HUES6 (cell line): ENCODE measurements at regions not wholly inside any gene's neighbourhood (a gene's known extent, or its start where the extent isn't known, plus 50 kb on each side); places are given as distances from the start of the nearest gene placed in this dataset.

ENCODE experiments used
- H3K27ac ChIP-seq: 2 replicates; pipeline ENCODE4 v1.7.0; 2013; ENCODE audit warnings: low read depth, mild to moderate bottlenecking, low read length, inconsistent platforms
- H3K27me3 ChIP-seq: 2 replicates; pipeline ENCODE4 v1.6.1; 2013; ENCODE audit warnings: low read length; ENCODE audit not compliant: control insufficient read depth, insufficient read depth
- H3K36me3 ChIP-seq: 2 replicates; pipeline ENCODE4 v1.6.1; 2013; ENCODE audit warnings: low read length; ENCODE audit not compliant: control insufficient read depth, insufficient read depth
- H3K4me1 ChIP-seq: 2 replicates; pipeline ENCODE4 v1.6.1; 2013; ENCODE audit warnings: low read length; ENCODE audit not compliant: control insufficient read depth, insufficient read depth
- H3K4me3 ChIP-seq: 2 replicates; pipeline ENCODE4 v1.5.1; 2013; ENCODE audit warnings: low read depth, low read length
- H3K9ac ChIP-seq: one replicate; pipeline ENCODE4 v1.6.1; 2013; ENCODE audit warnings: mild to moderate bottlenecking, low read length
- H3K9me3 ChIP-seq: 2 replicates; pipeline ENCODE4 v1.6.1; 2013; ENCODE audit warnings: low read depth, low read length; ENCODE audit not compliant: control insufficient read depth, insufficient read depth

- no peaks in the 10 kb centered on the region for H3K9me3 ChIP-seq
- H3K4me1 ChIP-seq: no peaks in the 10 kb centered on the region
- no peaks in the 10 kb centered on the region for H3K27me3 ChIP-seq
- no peaks in the 10 kb centered on the region for H3K36me3 ChIP-seq
- no peak overlapping the region for H3K9ac ChIP-seq
- no peak overlapping the region for H3K27ac ChIP-seq
- H3K4me3 ChIP-seq: no peak overlapping the region
Measured at GRCh38 chr15:35727627-35728026, 181.7 kb upstream of the DPH6 start.

DNA sequence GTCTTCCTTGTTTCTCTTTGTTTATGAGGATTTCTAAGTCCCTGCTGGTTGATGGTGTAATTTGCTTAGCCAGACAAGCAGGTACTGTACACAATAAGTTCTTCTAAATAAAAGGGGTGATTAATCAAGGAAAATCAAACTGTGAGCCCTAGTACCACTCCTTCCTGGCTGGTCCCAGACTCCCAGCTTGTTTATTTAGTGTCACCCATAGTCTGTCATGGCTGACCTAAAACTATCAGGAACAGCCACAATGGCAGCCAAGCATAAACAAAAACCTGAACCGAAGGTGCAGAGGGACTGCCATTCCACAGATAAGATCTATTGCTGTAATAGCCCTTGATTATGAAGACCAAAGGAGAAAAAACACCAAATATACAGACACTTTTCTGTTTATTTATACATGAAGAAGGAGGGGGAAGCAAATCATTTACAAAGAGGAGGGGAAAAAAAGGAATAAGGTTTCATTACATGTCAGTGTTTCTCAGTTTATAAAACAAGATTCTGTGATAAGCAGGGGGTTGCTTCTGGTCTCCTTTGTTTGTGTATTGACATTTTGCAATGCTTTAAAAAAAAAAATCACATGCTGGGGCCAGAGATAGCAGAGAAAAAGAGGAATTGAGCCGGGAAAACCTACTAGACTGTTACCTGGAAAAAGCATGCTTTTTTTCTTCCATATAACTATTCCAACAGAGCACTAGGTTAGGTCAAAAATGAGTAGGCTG lies 182.4 kb upstream of the DPH6 start:
- no peaks in the 10 kb centered on the region for H3K36me3 ChIP-seq
- H3K4me3 ChIP-seq: no peak overlapping the region
- no peaks in the 10 kb centered on the region for H3K4me1 ChIP-seq
- H3K9ac ChIP-seq: no peak overlapping the region
- no peaks in the 10 kb centered on the region for H3K9me3 ChIP-seq
- no peak overlapping the region for H3K27ac ChIP-seq
- no peaks in the 10 kb centered on the region for H3K27me3 ChIP-seq

GRCh38 chr15:35736150-35736549 lies 190.2 kb upstream of the DPH6 start:
- Histone ChIP-seq H3K9ac (no peak overlapping the region), H3K27ac (no peak overlapping the region), H3K9me3 (no peaks in the 10 kb centered on the region), H3K27me3 (no peaks in the 10 kb centered on the region), H3K4me3 (no peak overlapping the region), H3K4me1 (0 out of 2 replicates have a peak, but pooled peaks cover 6% of the 10 kb centered on the region), H3K36me3 (no peaks in the 10 kb centered on the region)

DNA sequence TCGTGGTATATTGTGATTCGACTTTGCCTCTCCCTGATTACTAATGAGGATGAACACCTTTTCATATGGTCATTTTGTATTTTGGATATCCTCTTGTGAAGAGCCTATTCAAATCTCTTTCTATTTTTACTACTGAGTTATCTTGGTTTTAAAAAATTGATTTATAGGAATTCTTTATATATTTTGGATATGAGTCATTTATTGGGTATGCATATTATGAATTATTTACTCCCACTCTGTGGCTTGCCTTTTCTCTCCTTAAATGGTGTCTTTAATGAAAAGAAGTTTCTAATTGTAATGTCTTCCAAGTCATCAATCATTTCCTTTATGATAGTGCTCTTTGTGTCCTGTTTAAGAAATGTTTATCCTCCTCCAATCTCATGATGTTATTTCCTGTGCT lies 191.5 kb upstream of the DPH6 start:
- Histone ChIP-seq H3K27ac (no peak overlapping the region), H3K9me3 (no peaks in the 10 kb centered on the region), H3K9ac (no peak overlapping the region), H3K4me1 (0 out of 2 replicates have a peak, but pooled peaks cover 6% of the 10 kb centered on the region), H3K4me3 (no peak overlapping the region), H3K36me3 (no peaks in the 10 kb centered on the region), H3K27me3 (no peaks in the 10 kb centered on the region)

- Histone ChIP-seq H3K4me1 (0 out of 2 replicates have a peak, but pooled peaks cover 6% of the 10 kb centered on the region), H3K9me3 (0 out of 2 replicates have a peak, but pooled peaks cover 4% of the 10 kb centered on the region), H3K9ac (no peak overlapping the region), H3K4me3 (no peak overlapping the region), H3K36me3 (no peaks in the 10 kb centered on the region), H3K27me3 (no peaks in the 10 kb centered on the region), H3K27ac (no peak overlapping the region)
Measured at GRCh38 chr15:35738370-35738769, 192.4 kb upstream of the DPH6 start.

DNA sequence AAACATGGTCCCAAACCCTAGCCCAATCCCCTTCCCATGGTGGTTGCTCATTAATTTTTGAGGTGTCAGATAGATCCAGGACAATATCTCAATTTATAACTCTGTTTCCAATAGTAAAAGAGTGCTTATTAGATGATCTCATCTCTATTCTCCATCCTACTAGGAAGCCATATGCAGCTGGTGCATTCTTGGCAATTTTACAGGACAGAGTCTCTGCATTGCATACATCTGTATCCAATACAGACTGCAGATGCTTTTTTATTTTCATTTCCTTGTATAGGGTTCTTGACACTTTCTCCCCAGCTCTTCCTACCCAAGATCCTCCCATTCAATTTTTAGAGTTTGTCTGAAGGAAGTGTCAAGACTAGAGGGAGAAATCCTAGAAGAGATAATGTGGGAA lies 194.8 kb upstream of the DPH6 start:
- Histone ChIP-seq H3K27ac (no peak overlapping the region), H3K36me3 (no peaks in the 10 kb centered on the region), H3K9ac (no peak overlapping the region), H3K4me1 (0 out of 2 replicates have a peak, but pooled peaks cover 6% of the 10 kb centered on the region), H3K27me3 (no peaks in the 10 kb centered on the region), H3K4me3 (no peak overlapping the region), H3K9me3 (0 out of 2 replicates have a peak, but pooled peaks cover 4% of the 10 kb centered on the region)

DNA sequence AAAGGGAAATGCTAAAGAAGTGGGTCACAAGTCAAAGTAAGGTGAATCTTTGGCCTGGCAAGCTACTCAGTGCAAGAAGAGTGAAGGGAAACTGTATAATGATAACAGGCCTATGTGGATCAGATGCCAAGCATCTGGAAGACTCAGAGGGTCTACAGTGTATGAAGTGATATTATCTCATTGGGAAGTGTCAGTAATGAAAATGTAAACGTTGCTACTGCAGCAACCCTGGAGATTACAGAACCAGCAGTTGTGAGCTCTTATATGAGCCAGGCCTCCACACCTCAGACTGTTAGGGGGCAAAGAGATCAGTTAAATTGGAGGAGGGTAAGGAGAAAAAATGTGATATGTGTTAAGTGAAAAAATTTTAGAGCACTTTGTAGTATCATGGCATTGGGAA lies 195.4 kb upstream of the DPH6 start:
- Histone ChIP-seq H3K27me3 (no peaks in the 10 kb centered on the region), H3K9me3 (0 out of 2 replicates have a peak, but pooled peaks cover 4% of the 10 kb centered on the region), H3K36me3 (no peaks in the 10 kb centered on the region), H3K9ac (no peak overlapping the region), H3K27ac (no peak overlapping the region), H3K4me3 (no peak overlapping the region), H3K4me1 (peaks cover 11% of the 10 kb centered on the region; the same call in 1 of the 2 replicates)

DNA sequence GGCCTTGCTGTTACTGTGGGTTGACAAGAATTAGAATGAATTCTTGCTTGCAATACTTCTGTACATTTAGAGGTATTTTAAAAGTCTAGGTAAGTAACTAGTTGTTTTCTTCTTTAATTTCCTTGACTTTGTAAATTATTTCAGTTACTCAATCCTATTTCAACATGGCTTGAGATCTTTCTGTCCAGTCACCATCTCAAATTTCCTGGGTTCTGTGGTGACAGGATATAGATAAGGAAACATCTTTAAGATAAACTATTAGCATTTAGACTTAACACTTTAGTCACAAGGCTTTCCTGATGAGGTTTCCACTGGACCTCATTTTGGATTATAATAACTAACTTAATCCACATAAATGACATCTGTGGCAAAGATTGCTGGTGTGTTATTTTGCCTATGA lies 195.9 kb upstream of the DPH6 start:
- Histone ChIP-seq H3K9ac (no peak overlapping the region), H3K4me1 (peaks cover 13% of the 10 kb centered on the region; the same call in 1 of the 2 replicates), H3K27me3 (no peaks in the 10 kb centered on the region), H3K4me3 (no peak overlapping the region), H3K36me3 (no peaks in the 10 kb centered on the region), H3K27ac (no peak overlapping the region), H3K9me3 (peaks cover 4% of the 10 kb centered on the region; the same call in 1 of the 2 replicates)

GRCh38 chr15:35743321-35743720 lies 197.4 kb upstream of the DPH6 start:
- Histone ChIP-seq H3K27me3 (no peaks in the 10 kb centered on the region), H3K4me1 (peaks cover 11% of the 10 kb centered on the region), H3K9me3 (peaks cover 9% of the 10 kb centered on the region; the same call in 1 of the 2 replicates), H3K9ac (no peak overlapping the region), H3K36me3 (no peaks in the 10 kb centered on the region), H3K4me3 (no peak overlapping the region), H3K27ac (no peak overlapping the region)

GRCh38 chr15:35746121-35746520 lies 200.2 kb upstream of the DPH6 start:
- H3K27ac ChIP-seq: no peak overlapping the region
- peaks cover 9% of the 10 kb centered on the region; the same call in 1 of the 2 replicates for H3K9me3 ChIP-seq

DNA sequence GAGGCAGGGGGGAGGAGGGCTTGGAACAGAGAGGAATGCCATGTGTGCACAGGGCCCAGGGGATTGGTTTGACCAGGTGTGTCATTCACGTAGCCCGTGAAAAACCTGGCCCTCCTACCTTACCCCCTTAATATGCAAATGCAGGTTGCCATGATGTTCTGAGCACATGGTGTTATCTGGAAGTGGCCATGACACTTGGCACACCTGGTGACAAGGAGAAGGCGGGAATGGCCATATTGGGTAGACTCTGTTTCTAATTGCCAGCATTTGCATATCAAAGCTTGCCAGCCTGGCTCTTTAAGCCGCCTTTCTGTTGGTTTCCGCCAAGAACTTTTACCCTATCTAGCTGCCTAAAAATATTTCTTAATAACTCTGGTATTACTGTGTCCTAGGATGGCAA lies 202.1 kb upstream of the DPH6 start:
- Histone ChIP-seq H3K9ac (no peak overlapping the region), H3K36me3 (no peaks in the 10 kb centered on the region), H3K27me3 (no peaks in the 10 kb centered on the region), H3K27ac (no peak overlapping the region), H3K4me1 (peaks cover 21% of the 10 kb centered on the region), H3K4me3 (no peak overlapping the region), H3K9me3 (peaks cover 4% of the 10 kb centered on the region; the same call in 1 of the 2 replicates)

More at GRCh38 chr15:35746121-35746520, 200.2 kb upstream of the DPH6 start:
- H3K4me3 ChIP-seq: no peak overlapping the region
- no peaks in the 10 kb centered on the region for H3K36me3 ChIP-seq
- H3K4me1 ChIP-seq: peaks cover 13% of the 10 kb centered on the region
- H3K27me3 ChIP-seq: no peaks in the 10 kb centered on the region
- no peak overlapping the region for H3K9ac ChIP-seq
